GM18907 (cell line): ENCODE measurements at regions not wholly inside any gene's neighbourhood (a gene's known extent, or its start where the extent isn't known, plus 50 kb on each side); places are given as distances from the start of the nearest gene placed in this dataset.

Source experiments
- ATAC-seq: cut with Tn5 transposase; IDR thresholded peaks from one replicate; pipeline ENCODE4 v1.9.1; 2021; ENCODE audit warnings: mild to moderate bottlenecking, moderate library complexity; ENCODE audit not compliant: unreplicated experiment

GRCh38 chr15:70407955-70408354 lies 310.2 kb upstream of the TLE3 start:
- no peak for ATAC-seq

GRCh38 chr15:70407336-70407670 lies 309.6 kb upstream of the TLE3 start:
- ATAC-seq = no peak

GRCh38 chr15:70406617-70407335 lies 309.1 kb upstream of the TLE3 start:
- ATAC-seq = no peak

- ATAC-seq = no peak
These were observed 304.0 kb upstream of the TLE3 start for GRCh38 chr15:70401709-70402108.

- no peak for ATAC-seq
These were observed 303.2 kb upstream of the TLE3 start for GRCh38 chr15:70400766-70401541.

- ATAC-seq = no peak
These were observed 301.5 kb upstream of the TLE3 start for GRCh38 chr15:70399204-70399603.

- ATAC-seq = no peak
These were observed 301.0 kb upstream of the TLE3 start for GRCh38 chr15:70398694-70399093.

GRCh38 chr15:70396807-70397206 lies 299.1 kb upstream of the TLE3 start:
- ATAC-seq = no peak

GRCh38 chr15:70395164-70395563 lies 297.4 kb upstream of the TLE3 start:
- ATAC-seq = no peak

- ATAC-seq = no peak
These were observed 293.0 kb upstream of the TLE3 start for GRCh38 chr15:70390723-70391122.

- no peak for ATAC-seq
These were observed 290.3 kb upstream of the TLE3 start for GRCh38 chr15:70387993-70388392.

- ATAC-seq = no peak
These were observed 289.4 kb upstream of the TLE3 start for GRCh38 chr15:70387081-70387480.

GRCh38 chr15:70385711-70386110 lies 288.0 kb upstream of the TLE3 start:
- ATAC-seq = no peak

GRCh38 chr15:70385052-70385451 lies 287.3 kb upstream of the TLE3 start:
- ATAC-seq = no peak

- ATAC-seq = no peak
These were observed 286.1 kb upstream of the TLE3 start for GRCh38 chr15:70383856-70384255.

- ATAC-seq = no peak
These were observed 285.2 kb upstream of the TLE3 start for GRCh38 chr15:70382762-70383458.

- no peak for ATAC-seq
These were observed 284.5 kb upstream of the TLE3 start for GRCh38 chr15:70382009-70382749.

GRCh38 chr15:70379938-70380883 lies 282.5 kb upstream of the TLE3 start:
- ATAC-seq = no peak

GRCh38 chr15:70379134-70379533 lies 281.4 kb upstream of the TLE3 start:
- ATAC-seq = no peak
